ENCODE measurements at regions not wholly inside any gene's neighbourhood (a gene's known extent, or its start where the extent isn't known, plus 50 kb on each side); places are given as distances from the start of the nearest gene placed in this dataset.

- Histone ChIP-seq H3K27me3 (replicated peaks; ENCODE audit: insufficient read depth, low read length) (no peaks in the 10 kb centered on the region), H3K4me3 (ENCODE audit: low read length) (no peak overlapping the region), H4K20me1 (ENCODE audit: insufficient read depth, low read length) (no peaks in the 10 kb centered on the region), H2AFZ (ENCODE audit: low read length) (no peak overlapping the region), H3K79me2 (ENCODE audit: low read length) (no peaks in the 10 kb centered on the region), H3K9me2 (replicated peaks; ENCODE audit: insufficient read depth, low read length) (no peaks in the 10 kb centered on the region), H3K4me1 (ENCODE audit: low read length) (peaks cover 9% of the 10 kb centered on the region; the same call in 1 of the 2 replicates), H3K4me2 (ENCODE audit: low read depth, low read length) (no peak overlapping the region), H3K27ac (ENCODE audit: low read length) (no peak overlapping the region), H3K9me3 (replicated peaks; ENCODE audit: insufficient read depth, low read length) (no peaks in the 10 kb centered on the region), H3K9ac (ENCODE audit: low read length) (no peak overlapping the region), H3K36me3 (replicated peaks; ENCODE audit: insufficient read depth, low read length) (no peaks in the 10 kb centered on the region), H3F3A (ENCODE audit: insufficient read depth, low read length) (no peaks in the 10 kb centered on the region)
- TF ChIP-seq CTCF (IDR thresholded peaks at IDR 0.05; ENCODE audit: low read length): no peak
- no peak for TF ChIP-seq EZH2phosphoT487 (IDR thresholded peaks at IDR 0.05; ENCODE audit: low read length)
- no peak for TF ChIP-seq EZH2 (optimal IDR thresholded peaks at IDR 0.05; ENCODE audit: low read depth, low read length)
- no peak for DNase-seq
These were observed 920.7 kb upstream of the NR2F2 start for GRCh38 chr15:95409626-95410310.

- H3K36me3 ChIP-seq (replicated peaks; ENCODE audit: insufficient read depth, low read length): no peaks in the 10 kb centered on the region
- no peaks in the 10 kb centered on the region for H3K9me3 ChIP-seq (replicated peaks; ENCODE audit: insufficient read depth, low read length)
- H3K4me2 ChIP-seq (ENCODE audit: low read depth, low read length): no peak overlapping the region
- H4K20me1 ChIP-seq (ENCODE audit: insufficient read depth, low read length): no peaks in the 10 kb centered on the region
- no peak for DNase-seq
- H3K79me2 ChIP-seq (ENCODE audit: low read length): no peaks in the 10 kb centered on the region
- H3K4me3 ChIP-seq (ENCODE audit: low read length): no peak overlapping the region
- H3F3A ChIP-seq (ENCODE audit: insufficient read depth, low read length): no peaks in the 10 kb centered on the region
- peaks cover 9% of the 10 kb centered on the region; the same call in 1 of the 2 replicates for H3K4me1 ChIP-seq (ENCODE audit: low read length)
- H3K27ac ChIP-seq (ENCODE audit: low read length): no peak overlapping the region
- TF ChIP-seq CTCF (IDR thresholded peaks at IDR 0.05; ENCODE audit: low read length) (no peak), EZH2 (optimal IDR thresholded peaks at IDR 0.05; ENCODE audit: low read depth, low read length) (no peak), EZH2phosphoT487 (IDR thresholded peaks at IDR 0.05; ENCODE audit: low read length) (no peak)
- H3K9ac ChIP-seq (ENCODE audit: low read length): no peak overlapping the region
- no peaks in the 10 kb centered on the region for H3K9me2 ChIP-seq (replicated peaks; ENCODE audit: insufficient read depth, low read length)
- H3K27me3 ChIP-seq (replicated peaks; ENCODE audit: insufficient read depth, low read length): no peaks in the 10 kb centered on the region
- no peak overlapping the region for H2AFZ ChIP-seq (ENCODE audit: low read length)
These were observed 919.7 kb upstream of the NR2F2 start for GRCh38 chr15:95410757-95411156.

- Histone ChIP-seq H3K9me3 (replicated peaks; ENCODE audit: insufficient read depth, low read length) (no peaks in the 10 kb centered on the region), H3K27me3 (replicated peaks; ENCODE audit: insufficient read depth, low read length) (no peaks in the 10 kb centered on the region), H2AFZ (ENCODE audit: low read length) (no peak overlapping the region), H3K27ac (ENCODE audit: low read length) (no peak overlapping the region), H3K9ac (ENCODE audit: low read length) (no peak overlapping the region), H3F3A (ENCODE audit: insufficient read depth, low read length) (no peaks in the 10 kb centered on the region), H3K9me2 (replicated peaks; ENCODE audit: insufficient read depth, low read length) (no peaks in the 10 kb centered on the region), H3K4me2 (ENCODE audit: low read depth, low read length) (no peak overlapping the region), H3K36me3 (replicated peaks; ENCODE audit: insufficient read depth, low read length) (no peaks in the 10 kb centered on the region), H3K4me3 (ENCODE audit: low read length) (no peak overlapping the region), H3K79me2 (ENCODE audit: low read length) (no peaks in the 10 kb centered on the region), H3K4me1 (ENCODE audit: low read length) (peaks cover 9% of the 10 kb centered on the region; the same call in 1 of the 2 replicates), H4K20me1 (ENCODE audit: insufficient read depth, low read length) (no peaks in the 10 kb centered on the region)
- DNase-seq: no peak
- TF ChIP-seq EZH2 (optimal IDR thresholded peaks at IDR 0.05; ENCODE audit: low read depth, low read length) (no peak), CTCF (IDR thresholded peaks at IDR 0.05; ENCODE audit: low read length) (no peak), EZH2phosphoT487 (IDR thresholded peaks at IDR 0.05; ENCODE audit: low read length) (no peak)
These were observed 913.9 kb upstream of the NR2F2 start for GRCh38 chr15:95416576-95416975.

Measured in MM.1S (cell line).